ENCODE measurements at regions not wholly inside any gene's neighbourhood (a gene's known extent, or its start where the extent isn't known, plus 50 kb on each side); places are given as distances from the start of the nearest gene placed in this dataset.

GRCh38 chr2:126345691-126346090, 310.3 kb upstream of the GYPC start:
- Histone ChIP-seq H3K9me3 (no peaks in the 10 kb centered on the region), H3K27me3 (no peaks in the 10 kb centered on the region), H3K27ac (no peak overlapping the region), H3K4me1 (no peaks in the 10 kb centered on the region), H3K4me3 (replicated peaks in 1 of 3) (no peak overlapping the region), H3K36me3 (no peaks in the 10 kb centered on the region)
- WGBS, 2 donors = 88 to 90% methylated on average over 1 of the region's 1 CpG
- TF ChIP-seq CTCF (IDR thresholded peaks at IDR 0.05) (no peak), POLR2A (IDR thresholded peaks at IDR 0.05) (no peak)
- no peak for DNase-seq
- intact Hi-C loops (cut with DNase I) = no loop called here

GRCh38 chr2:126356631-126357030, 299.3 kb upstream of the GYPC start:
- Histone ChIP-seq H3K36me3 (no peaks in the 10 kb centered on the region), H3K4me3 (replicated peaks in 1 of 3) (no peak overlapping the region), H3K27ac (no peak overlapping the region), H3K4me1 (no peaks in the 10 kb centered on the region), H3K27me3 (no peaks in the 10 kb centered on the region), H3K9me3 (no peaks in the 10 kb centered on the region)
- DNase-seq = no peak
- intact Hi-C loops (cut with DNase I) = no loop called here
- no peak for TF ChIP-seq CTCF (IDR thresholded peaks at IDR 0.05)
- no peak for TF ChIP-seq POLR2A (IDR thresholded peaks at IDR 0.05)
- WGBS, 2 donors = 83 to 89% methylated on average over 2 of the region's 2 CpGs

GRCh38 chr2:126358122-126358521, 297.8 kb upstream of the GYPC start:
- Histone ChIP-seq H3K36me3 (no peaks in the 10 kb centered on the region), H3K27ac (no peak overlapping the region), H3K4me1 (no peaks in the 10 kb centered on the region), H3K4me3 (replicated peaks in 1 of 3) (no peak overlapping the region), H3K27me3 (no peaks in the 10 kb centered on the region), H3K9me3 (no peaks in the 10 kb centered on the region)
- 89 to 94% methylated on average over 1 of the region's 1 CpG for WGBS, 2 donors
- intact Hi-C loops (cut with DNase I) = no loop called here
- DNase-seq = no peak
- TF ChIP-seq POLR2A (IDR thresholded peaks at IDR 0.05) (no peak), CTCF (IDR thresholded peaks at IDR 0.05) (no peak)

GRCh38 chr2:126359494-126359893, 296.5 kb upstream of the GYPC start:
- no peaks in the 10 kb centered on the region for H3K9me3 ChIP-seq
- TF ChIP-seq CTCF (IDR thresholded peaks at IDR 0.05) (no peak), POLR2A (IDR thresholded peaks at IDR 0.05) (no peak)
- no peak overlapping the region for H3K27ac ChIP-seq
- H3K27me3 ChIP-seq = no peaks in the 10 kb centered on the region
- DNase-seq = no peak
- no peaks in the 10 kb centered on the region for H3K36me3 ChIP-seq
- intact Hi-C loops (cut with DNase I) = no loop called here
- no peaks in the 10 kb centered on the region for H3K4me1 ChIP-seq
- no peak overlapping the region for H3K4me3 ChIP-seq (replicated peaks in 1 of 3)

- Histone ChIP-seq H3K27me3 (no peaks in the 10 kb centered on the region), H3K4me1 (no peaks in the 10 kb centered on the region), H3K9me3 (no peaks in the 10 kb centered on the region), H3K27ac (no peak overlapping the region), H3K36me3 (no peaks in the 10 kb centered on the region), H3K4me3 (replicated peaks in 1 of 3) (no peak overlapping the region)
- no peak for TF ChIP-seq POLR2A (IDR thresholded peaks at IDR 0.05)
- TF ChIP-seq CTCF (IDR thresholded peaks at IDR 0.05) = no peak
- no peak for DNase-seq
- intact Hi-C loops (cut with DNase I) = no loop called here
- WGBS, 2 donors = 74 to 81% methylated on average over 3 of the region's 3 CpGs
Measured at GRCh38 chr2:126367361-126367760, 288.6 kb upstream of the GYPC start.
